WTC11 (cell line): ENCODE measurements at regions not wholly inside any gene's neighbourhood (a gene's known extent, or its start where the extent isn't known, plus 50 kb on each side); places are given as distances from the start of the nearest gene placed in this dataset.

Experiments
- ATAC-seq: fragments of 200-7000 bp; cut with Tn5 transposase; 2 replicates; pipeline ENCODE4 v1.10.0; 2021; ENCODE audit warnings: mild to moderate bottlenecking, moderate library complexity
- CTCF ChIA-PET: fragments of 300-600 bp; sonication (Branson Sonifier 250); formaldehyde crosslinking; loops from one replicate; lab custom pipeline; 2021; ENCODE audit warnings: antibody characterized with exemption; lab: Charles Lee
- POLR2A ChIA-PET: fragments of 350-600 bp; sonication (Branson Sonifier 250); formaldehyde crosslinking; loops from one replicate; lab custom pipeline; 2021; ENCODE audit warnings: antibody characterized with exemption; lab: Charles Lee
- DNase-seq: peaks from one replicate; pipeline ENCODE4 v3.0.0; 2021; ENCODE audit warnings: low spot score
- H3K27ac Mint-ChIP-seq: 2 replicates; pipeline ENCODE4 v1.8.0; 2021; ENCODE audit warnings: mixed read lengths
- H3K27me3 Mint-ChIP-seq: 2 replicates; pipeline ENCODE4 v1.8.0; 2021; ENCODE audit warnings: low read depth, mild to moderate bottlenecking, moderate library complexity, mixed read lengths
- H3K36me3 Mint-ChIP-seq: 2 replicates; pipeline ENCODE4 v1.8.0; 2021; ENCODE audit warnings: mixed read lengths
- H3K4me1 Mint-ChIP-seq: 2 replicates; pipeline ENCODE4 v1.8.0; 2022; ENCODE audit warnings: mixed read lengths
- H3K4me3 Mint-ChIP-seq: 2 replicates; pipeline ENCODE4 v1.8.0; 2021; ENCODE audit warnings: mild to moderate bottlenecking, moderate library complexity, mixed read lengths
- H3K9me3 Mint-ChIP-seq: 2 replicates; pipeline ENCODE4 v1.8.0; 2021; ENCODE audit warnings: mixed read lengths
- ATF2 ChIP-seq: sonication (generic); formaldehyde crosslinking; IDR thresholded peaks from 2 replicates; pipeline ENCODE4 v1.8.1; 2022; ENCODE audit warnings: low read depth, missing genetic modification reagents, borderline replicate concordance
- E2F4 ChIP-seq: sonication (generic); formaldehyde crosslinking; IDR thresholded peaks from 2 replicates; pipeline ENCODE4 v1.8.1; 2022; ENCODE audit warnings: low read depth, mild to moderate bottlenecking, moderate library complexity, missing genetic modification reagents, borderline replicate concordance
- EMX1 ChIP-seq: fragments of 250-450 bp; sonication (Bioruptor Pico); IDR thresholded peaks from 2 replicates; pipeline ENCODE4 v1.8.0; 2021; ENCODE audit warnings: mild to moderate bottlenecking
- FOXP1 ChIP-seq: sonication (generic); formaldehyde crosslinking; IDR thresholded peaks from 2 replicates; pipeline ENCODE4 v1.8.0; 2022; ENCODE audit warnings: missing genetic modification reagents, mild to moderate bottlenecking, moderate library complexity, borderline replicate concordance
- GRHL2 ChIP-seq: fragments of 250-450 bp; sonication (Bioruptor Pico); IDR thresholded peaks from 2 replicates; pipeline ENCODE4 v1.8.0; 2022; ENCODE audit warnings: mild to moderate bottlenecking, moderate library complexity; ENCODE audit not compliant: insufficient replicate concordance, severe bottlenecking
- JUN ChIP-seq: sonication (generic); formaldehyde crosslinking; IDR thresholded peaks from 2 replicates; pipeline ENCODE4 v1.8.0; 2023; ENCODE audit warnings: mild to moderate bottlenecking, missing genetic modification reagents
- NFATC4 ChIP-seq: fragments of 250-450 bp; sonication (Bioruptor Pico); IDR thresholded peaks from 2 replicates; pipeline ENCODE4 v1.9.0; 2021; ENCODE audit warnings: mild to moderate bottlenecking
- SMAD3 ChIP-seq: sonication (generic); formaldehyde crosslinking; IDR thresholded peaks from 2 replicates; pipeline ENCODE4 v1.8.0; 2022; ENCODE audit warnings: missing genetic modification reagents, mild to moderate bottlenecking, borderline replicate concordance
- SMAD4 ChIP-seq: sonication (generic); formaldehyde crosslinking; IDR thresholded peaks from 2 replicates; pipeline ENCODE4 v1.8.0; 2022; ENCODE audit warnings: mild to moderate bottlenecking, missing genetic modification reagents
- TEAD4 ChIP-seq: sonication (generic); formaldehyde crosslinking; IDR thresholded peaks from 2 replicates; pipeline ENCODE4 v1.8.0; 2022; ENCODE audit warnings: mild to moderate bottlenecking, missing genetic modification reagents
- USF2 ChIP-seq: sonication (generic); formaldehyde crosslinking; IDR thresholded peaks from 2 replicates; pipeline ENCODE4 v1.8.1; 2023; ENCODE audit warnings: mild to moderate bottlenecking, missing genetic modification reagents, moderate library complexity
- ZBTB21 ChIP-seq: sonication (generic); formaldehyde crosslinking; IDR thresholded peaks from 2 replicates; pipeline ENCODE4 v1.8.1; 2023; ENCODE audit warnings: mild to moderate bottlenecking, missing genetic modification reagents, borderline replicate concordance
- ZNF263 ChIP-seq: sonication (generic); formaldehyde crosslinking; IDR thresholded peaks from 2 replicates; pipeline ENCODE4 v1.8.1; 2022; ENCODE audit warnings: low read depth, mild to moderate bottlenecking, moderate library complexity, missing genetic modification reagents
- ZNF317 ChIP-seq: sonication (generic); formaldehyde crosslinking; IDR thresholded peaks from 2 replicates; pipeline ENCODE4 v1.8.1; 2023; ENCODE audit warnings: low read depth, mild to moderate bottlenecking, moderate library complexity, missing genetic modification reagents, borderline replicate concordance
- ZNF671 ChIP-seq: fragments of 250-450 bp; sonication (Bioruptor Pico); IDR thresholded peaks from 2 replicates; pipeline ENCODE4 v1.8.0; 2021; ENCODE audit warnings: mild to moderate bottlenecking
- ZSCAN18 ChIP-seq: fragments of 250-450 bp; sonication (Bioruptor Pico); IDR thresholded peaks from 2 replicates; pipeline ENCODE4 v2.1.2; 2022; ENCODE audit warnings: mild to moderate bottlenecking, moderate library complexity
- TF ChIP-seq, protein P1 (sequence below): sonication (generic); formaldehyde crosslinking; IDR thresholded peaks from 2 replicates; pipeline ENCODE4 v1.8.0; 2022; ENCODE audit warnings: mild to moderate bottlenecking, missing genetic modification reagents
- TF ChIP-seq, protein P2 (sequence below): sonication (generic); formaldehyde crosslinking; IDR thresholded peaks from 2 replicates; pipeline ENCODE4 v1.8.0; 2023; ENCODE audit warnings: missing genetic modification reagents, mild to moderate bottlenecking, borderline replicate concordance
- TF ChIP-seq, protein P3 (sequence below): sonication (generic); formaldehyde crosslinking; IDR thresholded peaks from 2 replicates; pipeline ENCODE4 v1.8.1; 2023; ENCODE audit warnings: mild to moderate bottlenecking, missing genetic modification reagents, borderline replicate concordance

DNA sequence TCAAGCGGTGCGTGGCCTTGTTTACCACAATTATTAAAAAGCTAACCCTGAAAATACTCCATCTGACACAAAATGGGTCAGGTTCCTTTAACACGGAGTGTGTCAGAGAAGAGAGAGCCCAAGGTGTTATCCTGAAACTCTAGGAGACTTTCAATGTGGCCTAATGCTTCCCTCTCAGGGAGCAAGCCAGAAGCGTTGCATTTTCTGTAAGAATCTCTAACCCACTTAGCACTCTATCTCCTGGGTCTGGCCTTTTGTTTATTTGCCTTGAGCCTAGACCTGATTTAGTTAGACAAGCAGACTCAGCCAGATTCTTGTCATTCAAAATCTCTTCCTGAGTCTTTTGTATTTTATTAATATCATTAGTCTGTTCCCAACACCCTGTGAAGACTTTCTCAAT lies 184.0 kb upstream of the SYT1 start (continued):
- TF ChIP-seq FOXP1 (CRISPR knock-in tag) (no peak), ZBTB21 (no peak), ZNF263 (CRISPR knock-in tag) (no peak), EMX1 (CRISPR knock-in tag) (no peak), ZNF317 (no peak)

DNA sequence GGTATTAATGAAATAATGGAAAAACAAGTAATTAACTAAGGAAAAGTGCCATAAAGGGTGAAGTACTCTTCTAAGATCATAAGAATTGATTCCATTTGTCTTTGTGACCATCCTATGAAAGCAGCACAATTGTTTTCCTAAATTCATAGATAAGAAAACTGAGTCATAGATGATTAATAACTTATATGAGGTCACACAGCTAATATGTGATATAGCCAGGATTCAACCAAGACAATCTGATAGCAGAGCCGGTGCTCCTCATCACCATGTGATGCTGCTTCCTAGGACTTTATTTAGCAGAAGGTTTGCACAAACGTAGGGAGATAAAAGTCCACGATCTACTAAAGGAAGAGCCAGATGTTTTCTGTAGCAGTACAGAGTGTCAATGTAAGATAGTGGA lies 181.5 kb upstream of the SYT1 start:
- H3K27ac Mint-ChIP-seq, result no peak overlapping the region; the same call in 1 of the 2 replicates
- POLR2A ChIA-PET, result no interaction called here
- DNase-seq (no peak), ATAC-seq (no peak)
- H3K4me1 Mint-ChIP-seq, result peaks cover 12% of the 10 kb centered on the region
- CTCF ChIA-PET, result no interaction called here
- TF ChIP-seq, protein P1, sequence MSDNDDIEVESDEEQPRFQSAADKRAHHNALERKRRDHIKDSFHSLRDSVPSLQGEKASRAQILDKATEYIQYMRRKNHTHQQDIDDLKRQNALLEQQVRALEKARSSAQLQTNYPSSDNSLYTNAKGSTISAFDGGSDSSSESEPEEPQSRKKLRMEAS (CRISPR knock-in tag), result no peak
- TF ChIP-seq SMAD3 (CRISPR knock-in tag) (no peak), GRHL2 (no peak), ZNF671 (CRISPR knock-in tag) (no peak), TEAD4 (no peak), NFATC4 (CRISPR knock-in tag) (no peak), ATF2 (CRISPR knock-in tag) (no peak), SMAD4 (CRISPR knock-in tag) (no peak), E2F4 (CRISPR knock-in tag) (no peak), ZNF317 (no peak), JUN (CRISPR knock-in tag) (no peak), ZSCAN18 (CRISPR knock-in tag) (no peak), USF2 (no peak)
- TF ChIP-seq, protein P2, sequence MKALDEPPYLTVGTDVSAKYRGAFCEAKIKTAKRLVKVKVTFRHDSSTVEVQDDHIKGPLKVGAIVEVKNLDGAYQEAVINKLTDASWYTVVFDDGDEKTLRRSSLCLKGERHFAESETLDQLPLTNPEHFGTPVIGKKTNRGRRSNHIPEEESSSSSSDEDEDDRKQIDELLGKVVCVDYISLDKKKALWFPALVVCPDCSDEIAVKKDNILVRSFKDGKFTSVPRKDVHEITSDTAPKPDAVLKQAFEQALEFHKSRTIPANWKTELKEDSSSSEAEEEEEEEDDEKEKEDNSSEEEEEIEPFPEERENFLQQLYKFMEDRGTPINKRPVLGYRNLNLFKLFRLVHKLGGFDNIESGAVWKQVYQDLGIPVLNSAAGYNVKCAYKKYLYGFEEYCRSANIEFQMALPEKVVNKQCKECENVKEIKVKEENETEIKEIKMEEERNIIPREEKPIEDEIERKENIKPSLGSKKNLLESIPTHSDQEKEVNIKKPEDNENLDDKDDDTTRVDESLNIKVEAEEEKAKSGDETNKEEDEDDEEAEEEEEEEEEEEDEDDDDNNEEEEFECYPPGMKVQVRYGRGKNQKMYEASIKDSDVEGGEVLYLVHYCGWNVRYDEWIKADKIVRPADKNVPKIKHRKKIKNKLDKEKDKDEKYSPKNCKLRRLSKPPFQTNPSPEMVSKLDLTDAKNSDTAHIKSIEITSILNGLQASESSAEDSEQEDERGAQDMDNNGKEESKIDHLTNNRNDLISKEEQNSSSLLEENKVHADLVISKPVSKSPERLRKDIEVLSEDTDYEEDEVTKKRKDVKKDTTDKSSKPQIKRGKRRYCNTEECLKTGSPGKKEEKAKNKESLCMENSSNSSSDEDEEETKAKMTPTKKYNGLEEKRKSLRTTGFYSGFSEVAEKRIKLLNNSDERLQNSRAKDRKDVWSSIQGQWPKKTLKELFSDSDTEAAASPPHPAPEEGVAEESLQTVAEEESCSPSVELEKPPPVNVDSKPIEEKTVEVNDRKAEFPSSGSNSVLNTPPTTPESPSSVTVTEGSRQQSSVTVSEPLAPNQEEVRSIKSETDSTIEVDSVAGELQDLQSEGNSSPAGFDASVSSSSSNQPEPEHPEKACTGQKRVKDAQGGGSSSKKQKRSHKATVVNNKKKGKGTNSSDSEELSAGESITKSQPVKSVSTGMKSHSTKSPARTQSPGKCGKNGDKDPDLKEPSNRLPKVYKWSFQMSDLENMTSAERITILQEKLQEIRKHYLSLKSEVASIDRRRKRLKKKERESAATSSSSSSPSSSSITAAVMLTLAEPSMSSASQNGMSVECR, result no peak
- TF ChIP-seq, protein P3, sequence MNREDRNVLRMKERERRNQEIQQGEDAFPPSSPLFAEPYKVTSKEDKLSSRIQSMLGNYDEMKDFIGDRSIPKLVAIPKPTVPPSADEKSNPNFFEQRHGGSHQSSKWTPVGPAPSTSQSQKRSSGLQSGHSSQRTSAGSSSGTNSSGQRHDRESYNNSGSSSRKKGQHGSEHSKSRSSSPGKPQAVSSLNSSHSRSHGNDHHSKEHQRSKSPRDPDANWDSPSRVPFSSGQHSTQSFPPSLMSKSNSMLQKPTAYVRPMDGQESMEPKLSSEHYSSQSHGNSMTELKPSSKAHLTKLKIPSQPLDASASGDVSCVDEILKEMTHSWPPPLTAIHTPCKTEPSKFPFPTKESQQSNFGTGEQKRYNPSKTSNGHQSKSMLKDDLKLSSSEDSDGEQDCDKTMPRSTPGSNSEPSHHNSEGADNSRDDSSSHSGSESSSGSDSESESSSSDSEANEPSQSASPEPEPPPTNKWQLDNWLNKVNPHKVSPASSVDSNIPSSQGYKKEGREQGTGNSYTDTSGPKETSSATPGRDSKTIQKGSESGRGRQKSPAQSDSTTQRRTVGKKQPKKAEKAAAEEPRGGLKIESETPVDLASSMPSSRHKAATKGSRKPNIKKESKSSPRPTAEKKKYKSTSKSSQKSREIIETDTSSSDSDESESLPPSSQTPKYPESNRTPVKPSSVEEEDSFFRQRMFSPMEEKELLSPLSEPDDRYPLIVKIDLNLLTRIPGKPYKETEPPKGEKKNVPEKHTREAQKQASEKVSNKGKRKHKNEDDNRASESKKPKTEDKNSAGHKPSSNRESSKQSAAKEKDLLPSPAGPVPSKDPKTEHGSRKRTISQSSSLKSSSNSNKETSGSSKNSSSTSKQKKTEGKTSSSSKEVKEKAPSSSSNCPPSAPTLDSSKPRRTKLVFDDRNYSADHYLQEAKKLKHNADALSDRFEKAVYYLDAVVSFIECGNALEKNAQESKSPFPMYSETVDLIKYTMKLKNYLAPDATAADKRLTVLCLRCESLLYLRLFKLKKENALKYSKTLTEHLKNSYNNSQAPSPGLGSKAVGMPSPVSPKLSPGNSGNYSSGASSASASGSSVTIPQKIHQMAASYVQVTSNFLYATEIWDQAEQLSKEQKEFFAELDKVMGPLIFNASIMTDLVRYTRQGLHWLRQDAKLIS (CRISPR knock-in tag), result no peak
- no peaks in the 10 kb centered on the region; the same call in 1 of the 2 replicates for H3K27me3 Mint-ChIP-seq
- no peaks in the 10 kb centered on the region for H3K9me3 Mint-ChIP-seq
- H3K4me3 Mint-ChIP-seq, result no peak overlapping the region
- no peaks in the 10 kb centered on the region for H3K36me3 Mint-ChIP-seq
